ENCODE measurements at regions not wholly inside any gene's neighbourhood (a gene's known extent, or its start where the extent isn't known, plus 50 kb on each side); places are given as distances from the start of the nearest gene placed in this dataset.

GRCh38 chr4:24675721-24676389, 91.5 kb upstream of the DHX15 start:
- Histone ChIP-seq H3K27ac (ENCODE audit: insufficient read depth, low read length) (no peak overlapping the region), H3K4ac (ENCODE audit: low read depth, low read length) (no peak overlapping the region), H4K5ac (ENCODE audit: low read depth, low read length) (no peak overlapping the region), H3K9me3 (ENCODE audit: control insufficient read depth, insufficient read depth, low read length) (peaks cover 4% of the 10 kb centered on the region; the same call in 1 of the 2 replicates), H3K56ac (ENCODE audit: extremely low read depth, insufficient read depth, low read length) (no peak overlapping the region), H3K27me3 (ENCODE audit: control insufficient read depth, insufficient read depth, low read length) (peaks cover 28% of the 10 kb centered on the region), H3K14ac (replicated peaks; ENCODE audit: low read depth, low read length) (no peak overlapping the region), H3K9me1 (ENCODE audit: insufficient read depth, low read length) (no peaks in the 10 kb centered on the region), H2BK5ac (ENCODE audit: low read depth, low read length, poor library complexity, severe bottlenecking) (no peak overlapping the region), H3K18ac (ENCODE audit: low read depth, low read length) (no peak overlapping the region), H3K4me1 (ENCODE audit: control insufficient read depth, insufficient read depth, low read length) (no peaks in the 10 kb centered on the region), H3K36me3 (ENCODE audit: control insufficient read depth, insufficient read depth, low read length) (no peaks in the 10 kb centered on the region), H3K4me2 (ENCODE audit: low read depth, low read length) (no peak overlapping the region), H4K91ac (ENCODE audit: insufficient read depth, low read depth, low read length) (no peak overlapping the region), H2BK20ac (ENCODE audit: low read depth, low read length) (no peak overlapping the region), H3K79me1 (ENCODE audit: low read depth in 1 of 2, low read length in 2 of 2) (no peaks in the 10 kb centered on the region), H3K4me3 (ENCODE audit: insufficient read depth, low read depth, low read length) (no peak overlapping the region), H2AFZ (replicated peaks; ENCODE audit: low read length, poor library complexity) (no peak overlapping the region), H4K8ac (ENCODE audit: low read depth in 2 of 2, low read length in 2 of 2) (no peak overlapping the region), H2AK5ac (ENCODE audit: low read depth, low read length) (no peak overlapping the region), H4K20me1 (ENCODE audit: insufficient read depth, low read length) (no peaks in the 10 kb centered on the region), H3K9ac (ENCODE audit: low read depth, low read length) (no peak overlapping the region), H2BK15ac (ENCODE audit: low read depth, low read length) (no peak overlapping the region), H2BK120ac (ENCODE audit: low read depth, low read length) (no peak overlapping the region), H2AK9ac (replicated peaks; ENCODE audit: low read depth, low read length, poor library complexity) (no peak overlapping the region), H3K23ac (ENCODE audit: low read depth, low read length) (no peak overlapping the region)
- WGBS, 2 experiments (ENCODE audit: extremely low coverage in 2 of 2, insufficient read length in 1 of 2), result no CpG with 5 or more reads among the region's 2 CpGs
- in situ Hi-C loops (cut with MboI; ENCODE audit: low sequenced_read_pairs) (loop anchor here (25.0 kb wide), 1 partner anchor 189 kb away; no protein-coding TSS in a partner anchor), dilution Hi-C loops (cut with HindIII; ENCODE audit: low sequenced_read_pairs, unreplicated experiment) (no loop called here), intact Hi-C loops (cut with micrococcal nuclease) (no loop called here)
- TF ChIP-seq MAFK (IDR thresholded peaks at IDR 0.05; ENCODE audit: low read depth, low read length), result no peak
- no peak for TF ChIP-seq RCOR1 (IDR thresholded peaks at IDR 0.05; ENCODE audit: insufficient replicate concordance, low read length)
- TF ChIP-seq ELK1 (IDR thresholded peaks at IDR 0.05; ENCODE audit: borderline replicate concordance, low read depth, low read length), result no peak
- no peak for TF ChIP-seq CTCF (conservative IDR thresholded peaks at IDR 0.05; ENCODE audit: low read depth, low read length)
- TF ChIP-seq CEBPB (IDR thresholded peaks at IDR 0.05; ENCODE audit: low read depth, low read length), result no peak
- no peak for TF ChIP-seq BHLHE40 (IDR thresholded peaks at IDR 0.05; ENCODE audit: low read depth, low read length)
- TF ChIP-seq POLR2A (IDR thresholded peaks at IDR 0.05; ENCODE audit: low read depth, low read length), result no peak
- no peak for TF ChIP-seq NFE2L2 (IDR thresholded peaks at IDR 0.05; ENCODE audit: low read depth, low read length)
- no peak for TF ChIP-seq USF2 (IDR thresholded peaks at IDR 0.05; ENCODE audit: low read depth, low read length)
- TF ChIP-seq FOS (IDR thresholded peaks at IDR 0.05; ENCODE audit: low read depth, low read length), result no peak
- TF ChIP-seq SMC3 (IDR thresholded peaks at IDR 0.05; ENCODE audit: low read depth, low read length), result no peak
- no TSS peak for BruUV-seq (replicated peaks)
- ATAC-seq (ENCODE audit: low read depth) (no peak), DNase-seq (no peak)
- CTCF ChIA-PET, result interaction anchor here (0.6 kb wide), 1 partner anchor 32 kb away, joined by 8 read pairs; no protein-coding TSS in a partner anchor
- POLR2A ChIA-PET (ENCODE audit: unreplicated experiment), result no interaction called here

Measured in IMR-90 (cell line).